Hematopoietic multipotent progenitor cell treated with erythropoietin and hydrocortisone succinate and interleukin-3 and kit ligand, for 4 days (in vitro differentiated cells): ENCODE measurements at regions not wholly inside any gene's neighbourhood (a gene's known extent, or its start where the extent isn't known, plus 50 kb on each side); places are given as distances from the start of the nearest gene placed in this dataset.
"Not testable (repeated sequence)": the region's sequence is repeated elsewhere in the genome, so short reads cannot be mapped to it uniquely, and the experiment has no call there.

Experiments
- DNase-seq: peaks from one replicate; pipeline ENCODE4 v3.0.0-alpha.2; 2015

GRCh38 chr14:23763394-23763793, 127.2 kb downstream of the DHRS2 start:
- no peak for DNase-seq

DNA sequence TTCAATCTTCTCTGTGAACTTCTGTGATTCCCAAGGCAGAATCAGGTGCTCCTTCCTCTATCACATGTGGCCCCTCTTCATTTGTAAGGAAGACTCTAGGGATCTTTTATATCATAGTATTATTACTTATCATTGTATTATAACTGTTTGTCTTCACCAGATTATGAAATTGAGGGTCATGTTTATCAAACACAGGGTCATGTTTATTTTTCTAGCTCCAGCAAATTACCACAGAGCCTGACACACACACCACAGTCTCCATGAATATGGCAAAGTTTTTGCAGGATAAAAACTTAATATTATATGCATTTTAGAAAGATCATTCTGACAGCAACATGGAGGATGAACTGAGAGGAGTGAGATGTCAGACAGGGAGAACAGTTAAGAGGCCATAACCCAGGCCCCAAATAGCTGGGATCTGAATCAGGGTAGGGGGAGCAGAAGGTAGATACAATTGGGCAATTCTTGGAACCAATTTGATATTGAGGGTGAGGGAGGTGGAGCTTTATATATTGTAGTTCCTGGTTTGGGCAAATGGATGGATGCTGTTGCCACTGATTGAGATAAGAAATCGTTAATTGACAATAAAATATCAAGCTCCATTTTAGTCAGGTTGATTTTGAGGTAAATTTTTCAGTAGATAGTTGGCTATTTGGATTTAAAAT, 130.7 kb downstream of the DHRS2 start:
- no peak for DNase-seq

DNA sequence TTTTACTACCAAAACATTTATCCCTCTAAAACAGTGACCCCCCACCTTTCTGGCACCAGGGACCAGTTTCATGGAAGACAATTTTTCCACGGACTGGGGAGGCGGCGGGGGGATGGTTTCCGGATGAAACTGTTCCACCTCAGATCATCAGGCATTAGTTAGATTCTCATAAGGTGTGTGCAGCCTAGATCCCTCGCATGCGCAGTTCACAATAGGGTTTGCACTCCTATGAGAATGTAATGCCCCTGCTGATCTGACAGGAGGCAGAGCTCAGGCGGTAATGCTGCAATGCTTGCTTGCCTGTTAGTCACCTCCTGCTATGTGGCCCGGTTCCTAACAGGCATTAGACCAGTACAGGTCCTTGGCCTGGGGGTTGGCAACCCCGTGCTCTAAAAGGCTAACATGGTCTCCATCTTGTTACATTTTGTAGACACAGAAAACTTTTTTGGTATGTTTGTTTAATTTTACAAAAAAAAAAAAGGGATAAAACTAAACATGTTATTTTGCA, 133.1 kb downstream of the DHRS2 start:
- not testable (repeated sequence) for DNase-seq

GRCh38 chr14:23773981-23774380, 137.8 kb downstream of the DHRS2 start:
- no peak for DNase-seq

DNA sequence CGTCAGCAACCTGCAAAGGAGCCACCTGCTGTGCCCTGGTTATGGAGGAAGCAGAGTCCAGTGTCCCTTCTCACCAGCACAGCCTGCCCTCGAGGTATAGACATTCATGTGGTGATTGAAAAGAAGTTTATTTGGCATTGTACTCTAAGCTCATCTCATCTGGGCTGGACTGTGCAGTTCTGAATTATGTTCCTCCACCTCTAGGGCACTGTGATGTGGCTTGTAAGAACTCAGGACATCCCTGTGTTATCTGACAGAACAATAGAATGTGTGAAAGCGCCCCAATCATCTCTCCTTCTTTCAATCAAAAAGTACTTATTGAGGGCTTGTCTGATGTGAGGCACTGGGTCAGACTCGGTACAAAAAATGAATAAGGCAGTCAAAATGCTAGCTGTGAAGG, 140.1 kb downstream of the DHRS2 start:
- DNase-seq: no peak

DNA sequence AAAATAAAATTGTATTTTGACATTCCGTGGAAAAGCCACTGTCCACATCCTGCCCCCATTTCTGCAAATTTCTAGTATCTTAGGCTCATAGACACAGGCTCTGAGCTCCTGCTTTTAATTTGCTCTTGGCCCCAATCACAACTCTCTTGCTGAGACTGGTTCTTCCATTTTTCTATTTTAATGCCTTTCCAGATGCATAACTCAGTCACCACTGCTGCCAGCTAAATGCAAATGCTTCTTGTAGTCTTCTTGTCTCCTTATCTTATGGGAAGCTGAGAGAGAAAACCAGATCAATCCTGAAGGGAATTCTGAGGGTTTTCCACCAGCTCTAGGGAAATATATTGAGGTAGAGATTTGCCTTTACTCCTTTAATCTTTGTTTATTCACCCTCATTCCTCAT, 149.0 kb downstream of the DHRS2 start:
- DNase-seq: no peak

DNA sequence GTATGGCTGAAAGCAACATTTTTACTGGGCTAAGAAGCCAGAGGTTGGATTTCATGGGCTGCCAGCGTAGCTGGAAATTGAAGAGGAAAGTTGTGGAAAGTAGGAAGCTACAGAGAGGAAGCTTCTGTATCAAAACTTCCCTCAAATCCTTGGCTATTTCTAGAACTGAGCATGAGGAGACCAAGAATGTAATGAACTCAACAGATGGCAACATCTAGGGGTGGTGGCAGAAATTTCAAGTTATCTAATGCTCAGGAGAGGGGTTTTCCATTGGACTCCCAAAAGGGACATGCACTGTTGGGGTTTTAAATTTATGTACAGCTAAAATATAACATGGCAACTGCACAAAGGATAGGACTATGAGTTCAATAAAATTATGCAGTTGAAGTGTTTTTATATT, 151.3 kb downstream of the DHRS2 start:
- no peak for DNase-seq

DNA sequence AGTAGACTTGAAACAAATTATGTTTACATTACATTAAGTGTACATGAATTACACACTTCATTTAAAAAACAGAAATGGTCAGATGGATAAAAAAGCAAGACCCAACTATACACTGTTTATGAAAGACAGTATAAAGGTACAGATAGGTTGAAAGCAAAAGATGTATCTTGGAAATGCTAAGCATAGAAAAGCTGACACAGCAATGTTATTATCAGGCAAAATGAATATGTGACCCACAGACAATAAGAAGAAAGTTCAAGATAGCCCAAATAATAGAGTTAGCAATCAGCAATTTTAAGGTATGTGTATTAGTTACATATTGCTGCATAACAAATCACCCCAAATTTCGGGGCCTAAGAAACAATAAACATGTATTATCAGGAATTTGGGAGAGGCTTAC, 153.5 kb downstream of the DHRS2 start:
- no peak for DNase-seq

GRCh38 chr14:23793532-23793931, 157.4 kb downstream of the DHRS2 start:
- DNase-seq: no peak

DNA sequence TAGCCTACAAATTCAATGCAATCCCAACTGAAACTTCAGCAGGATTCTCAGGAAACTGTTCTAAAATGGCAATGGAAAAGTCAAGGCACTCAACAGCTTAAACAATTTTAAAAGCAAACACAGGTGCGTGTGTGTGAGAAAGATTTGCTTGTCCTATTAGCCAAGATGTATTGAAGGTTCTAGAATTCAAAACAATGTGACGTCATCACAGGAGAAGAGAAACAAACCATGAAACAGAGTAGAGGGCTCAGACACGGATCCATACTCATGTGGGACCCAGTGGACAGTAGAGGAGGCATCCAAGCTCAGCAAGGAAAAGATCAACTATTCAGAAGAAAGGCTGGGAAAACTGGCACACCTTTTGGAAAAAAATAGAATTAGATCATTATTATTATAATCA, 152.8 kb upstream of the DHRS4 start:
- no peak for DNase-seq

- no peak for DNase-seq
These were observed 151.8 kb upstream of the DHRS4 start for GRCh38 chr14:23801766-23802165.

DNA sequence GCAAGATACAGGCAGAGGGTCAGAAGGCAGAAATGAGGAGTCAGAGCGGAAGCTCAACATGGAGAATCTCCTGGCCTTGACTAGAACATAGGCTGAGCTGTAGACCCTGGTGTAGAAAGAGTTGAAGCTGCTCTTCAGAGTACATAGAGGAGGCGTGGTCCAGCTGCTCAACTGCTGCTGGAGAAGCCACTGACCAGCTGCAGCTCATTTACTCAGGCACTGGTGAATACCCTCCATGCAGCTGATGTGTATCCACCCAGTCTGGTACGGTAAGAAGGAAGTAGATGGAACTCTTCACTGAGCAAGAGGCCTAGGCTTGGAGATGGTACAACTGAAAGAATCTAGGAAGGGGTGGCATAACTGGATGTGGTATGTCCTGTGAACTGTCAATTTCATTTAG, 148.8 kb upstream of the DHRS4 start:
- DNase-seq: no peak

DNA sequence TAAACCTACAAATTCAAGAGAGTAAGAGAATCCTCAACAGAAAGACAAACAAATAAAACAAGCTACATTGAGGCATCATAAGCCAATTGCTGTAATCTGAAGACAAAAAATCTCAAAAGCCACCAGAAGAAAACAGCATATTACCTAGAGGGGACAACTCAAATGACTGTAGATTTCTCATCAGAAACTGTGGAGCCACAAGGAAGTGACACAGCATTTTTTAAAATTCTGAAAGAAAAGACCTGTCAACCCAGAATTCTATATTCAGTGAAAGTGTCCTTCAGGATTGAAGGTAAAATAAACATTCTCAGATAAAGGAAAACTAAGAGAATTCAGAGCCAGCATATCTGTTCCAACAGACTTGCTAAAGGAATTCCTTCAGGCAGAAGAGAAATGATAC, 147.8 kb upstream of the DHRS4 start:
- no peak for DNase-seq

- DNase-seq: no peak
These were observed 138.9 kb upstream of the DHRS4 start for GRCh38 chr14:23814527-23815256.

DNA sequence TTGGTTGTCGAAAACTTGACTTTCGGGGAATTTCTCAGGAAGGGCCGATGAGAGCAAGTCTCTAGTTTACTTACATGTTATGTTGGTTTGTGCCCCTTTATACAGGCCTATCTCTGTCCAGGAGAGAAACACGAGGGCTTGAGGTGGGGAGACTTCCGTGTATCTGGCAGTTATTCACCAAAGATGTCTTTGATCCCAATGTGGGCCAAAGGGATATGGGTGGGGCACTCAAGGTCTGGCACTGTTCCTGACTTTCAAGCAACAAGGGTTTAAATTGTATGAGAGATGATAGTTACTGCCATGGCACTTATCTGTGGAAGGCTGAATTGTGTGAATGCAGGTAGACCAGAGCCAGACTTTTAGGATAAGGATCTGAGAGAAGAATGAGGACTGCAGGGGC, 137.2 kb upstream of the DHRS4 start:
- DNase-seq: no peak

- DNase-seq: no peak
These were observed 136.3 kb upstream of the DHRS4 start for GRCh38 chr14:23817164-23817767.

DNA sequence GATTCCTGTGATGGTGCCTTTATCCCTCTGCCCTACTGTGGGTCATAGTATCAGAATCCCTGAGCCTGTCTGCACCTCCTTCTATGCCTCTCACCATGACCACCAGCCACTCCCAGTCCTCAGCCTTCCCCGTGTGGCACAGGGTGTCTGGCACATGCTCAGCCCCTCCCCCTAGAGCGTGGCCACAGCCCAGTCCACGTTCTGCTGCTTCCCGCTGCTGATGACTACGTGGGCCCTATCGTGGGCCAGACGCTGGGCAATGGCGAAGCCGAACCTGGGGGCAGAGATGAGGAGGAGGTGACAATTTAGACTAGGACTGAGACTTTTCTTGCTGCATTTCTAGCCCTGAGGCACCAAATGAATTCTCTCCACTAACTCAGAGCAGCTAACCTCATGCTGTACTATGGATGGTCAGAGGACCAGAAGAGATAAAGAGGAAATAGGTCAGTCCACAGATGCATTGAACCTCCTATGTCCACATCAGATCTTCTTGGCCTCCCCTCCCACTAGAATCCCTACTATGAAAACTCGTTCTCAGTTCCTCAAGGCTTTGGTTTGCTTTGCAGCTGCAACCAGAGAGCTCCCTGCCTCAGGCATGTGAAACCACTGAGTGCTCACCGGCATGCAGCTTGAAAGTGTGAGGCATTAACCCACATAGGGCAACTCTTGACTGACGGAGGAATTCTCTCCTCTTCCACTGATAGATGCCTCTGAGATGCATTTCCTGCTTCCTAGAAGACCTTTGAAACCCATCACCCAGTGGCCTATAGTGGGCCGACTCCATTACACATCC, 126.3 kb upstream of the DHRS4 start:
- DNase-seq: no peak

- no peak for DNase-seq
These were observed 125.6 kb upstream of the DHRS4 start for GRCh38 chr14:23828001-23828400.

DNA sequence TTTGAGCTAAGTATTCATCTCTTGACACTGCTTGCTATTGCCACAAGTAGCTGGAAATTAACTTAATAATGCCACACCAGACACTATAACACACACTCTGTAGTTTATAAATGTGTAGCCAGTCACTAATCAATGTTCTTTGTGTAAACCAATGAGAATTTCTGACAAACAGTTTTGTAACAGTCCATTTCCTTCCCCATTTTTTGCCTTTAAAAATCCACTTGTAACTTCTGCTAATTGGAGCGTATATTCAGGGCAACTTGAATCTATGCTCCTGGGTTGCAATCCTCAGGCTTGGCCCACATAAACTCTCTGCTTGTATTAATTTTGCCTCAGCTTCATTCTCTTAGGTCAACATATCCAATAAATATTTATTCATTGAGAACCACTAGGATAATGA, 125.0 kb upstream of the DHRS4 start:
- peak; percentile 65 for DNase-seq

GRCh38 chr14:23829736-23830471, 123.7 kb upstream of the DHRS4 start:
- peak; percentile 15 for DNase-seq

- peak; percentile 73 for DNase-seq
These were observed 122.0 kb upstream of the DHRS4 start for GRCh38 chr14:23831596-23831995.

- DNase-seq: peak; percentile 62
These were observed 91.9 kb upstream of the DHRS4 start for GRCh38 chr14:23861666-23862065.

GRCh38 chr14:23862513-23862912, 91.1 kb upstream of the DHRS4 start:
- DNase-seq: no peak
